ENCODE measurements at regions not wholly inside any gene's neighbourhood (a gene's known extent, or its start where the extent isn't known, plus 50 kb on each side); places are given as distances from the start of the nearest gene placed in this dataset.
"Not testable (repeated sequence)": the region's sequence is repeated elsewhere in the genome, so short reads cannot be mapped to it uniquely, and the experiment has no call there.

GRCh38 chr14:43128429-43128828, 1378.7 kb downstream of the FSCB start:
- TF ChIP-seq KLF10 (tag by site-specific recombination; IDR thresholded peaks at IDR 0.05); ZNF138 (tag by site-specific recombination; IDR thresholded peaks at IDR 0.05; ENCODE audit: borderline replicate concordance); INSM2 (tag by site-specific recombination; IDR thresholded peaks at IDR 0.05); CTCF (tag by site-specific recombination; IDR thresholded peaks at IDR 0.05); ZNF302 (tag by site-specific recombination; IDR thresholded peaks at IDR 0.05; ENCODE audit: low read depth); ZNF140 (tag by site-specific recombination; IDR thresholded peaks at IDR 0.05); ZNF157 (tag by site-specific recombination; IDR thresholded peaks at IDR 0.05); ZNF184 (tag by site-specific recombination; IDR thresholded peaks at IDR 0.05); REST (tag by site-specific recombination; IDR thresholded peaks at IDR 0.05): not testable (repeated sequence)

Measured in HEK293 (cell line).